ENCODE measurements at regions not wholly inside any gene's neighbourhood (a gene's known extent, or its start where the extent isn't known, plus 50 kb on each side); places are given as distances from the start of the nearest gene placed in this dataset.

- no peak overlapping the region for H3K4me3 ChIP-seq (replicated peaks; ENCODE audit: insufficient read depth, low read length)
- TF ChIP-seq GABPA (IDR thresholded peaks at IDR 0.05; ENCODE audit: low read depth): no peak
- TF ChIP-seq, protein P1, sequence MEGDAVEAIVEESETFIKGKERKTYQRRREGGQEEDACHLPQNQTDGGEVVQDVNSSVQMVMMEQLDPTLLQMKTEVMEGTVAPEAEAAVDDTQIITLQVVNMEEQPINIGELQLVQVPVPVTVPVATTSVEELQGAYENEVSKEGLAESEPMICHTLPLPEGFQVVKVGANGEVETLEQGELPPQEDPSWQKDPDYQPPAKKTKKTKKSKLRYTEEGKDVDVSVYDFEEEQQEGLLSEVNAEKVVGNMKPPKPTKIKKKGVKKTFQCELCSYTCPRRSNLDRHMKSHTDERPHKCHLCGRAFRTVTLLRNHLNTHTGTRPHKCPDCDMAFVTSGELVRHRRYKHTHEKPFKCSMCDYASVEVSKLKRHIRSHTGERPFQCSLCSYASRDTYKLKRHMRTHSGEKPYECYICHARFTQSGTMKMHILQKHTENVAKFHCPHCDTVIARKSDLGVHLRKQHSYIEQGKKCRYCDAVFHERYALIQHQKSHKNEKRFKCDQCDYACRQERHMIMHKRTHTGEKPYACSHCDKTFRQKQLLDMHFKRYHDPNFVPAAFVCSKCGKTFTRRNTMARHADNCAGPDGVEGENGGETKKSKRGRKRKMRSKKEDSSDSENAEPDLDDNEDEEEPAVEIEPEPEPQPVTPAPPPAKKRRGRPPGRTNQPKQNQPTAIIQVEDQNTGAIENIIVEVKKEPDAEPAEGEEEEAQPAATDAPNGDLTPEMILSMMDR (IDR thresholded peaks at IDR 0.05; ENCODE audit: insufficient read depth, low read length): no peak
- no peak for TF ChIP-seq POLR2AphosphoS5 (IDR thresholded peaks at IDR 0.05; ENCODE audit: low read depth)
- TF ChIP-seq SPI1 (IDR thresholded peaks at IDR 0.05; ENCODE audit: borderline replicate concordance, low read depth): no peak
- TF ChIP-seq REST (IDR thresholded peaks at IDR 0.05; ENCODE audit: insufficient replicate concordance, low read depth): no peak
- DNase-seq (ENCODE audit: low read depth in 1 of 2, low spot score in 1 of 2): no peak
- H3K27ac ChIP-seq (replicated peaks): no peak overlapping the region
- H3K27me3 ChIP-seq (ENCODE audit: insufficient read depth, poor library complexity, severe bottlenecking): no peaks in the 10 kb centered on the region
Measured at GRCh38 chr18:22627506-22627905, 209.8 kb upstream of the CTAGE1 start.

GRCh38 chr18:22628795-22629510 is 211.2 kb upstream of the CTAGE1 start:
- TF ChIP-seq REST (IDR thresholded peaks at IDR 0.05; ENCODE audit: insufficient replicate concordance, low read depth): no peak
- TF ChIP-seq GABPA (IDR thresholded peaks at IDR 0.05; ENCODE audit: low read depth): no peak
- no peak for TF ChIP-seq POLR2AphosphoS5 (IDR thresholded peaks at IDR 0.05; ENCODE audit: low read depth)
- Histone ChIP-seq H3K4me3 (replicated peaks; ENCODE audit: insufficient read depth, low read length) (no peak overlapping the region), H3K27me3 (ENCODE audit: insufficient read depth, poor library complexity, severe bottlenecking) (no peaks in the 10 kb centered on the region), H3K27ac (replicated peaks) (no peak overlapping the region)
- no peak for DNase-seq (ENCODE audit: low read depth in 1 of 2, low spot score in 1 of 2)

DNA sequence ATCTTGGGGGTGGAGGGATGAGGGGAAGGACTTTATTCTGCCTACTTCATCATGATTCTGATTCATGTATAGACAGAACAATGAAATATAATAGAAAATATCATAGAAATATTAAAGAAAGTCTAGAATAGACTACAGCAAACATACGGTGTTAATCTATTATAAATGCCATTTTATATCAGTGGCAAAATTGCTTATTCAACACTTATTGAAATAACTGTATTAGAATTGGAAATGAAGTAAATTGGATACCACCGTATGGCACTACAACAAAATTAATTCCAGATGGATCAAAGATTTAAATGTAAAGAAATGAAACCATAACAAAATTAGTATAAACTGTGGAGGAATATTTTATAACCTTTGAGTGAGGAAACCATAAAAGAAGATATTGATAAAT is 213.3 kb upstream of the CTAGE1 start:
- no peak for TF ChIP-seq GABPA (IDR thresholded peaks at IDR 0.05; ENCODE audit: low read depth)
- no peak for TF ChIP-seq REST (IDR thresholded peaks at IDR 0.05; ENCODE audit: insufficient replicate concordance, low read depth)
- TF ChIP-seq SPI1 (IDR thresholded peaks at IDR 0.05; ENCODE audit: borderline replicate concordance, low read depth): no peak
- TF ChIP-seq, protein P1 (IDR thresholded peaks at IDR 0.05; ENCODE audit: insufficient read depth, low read length): no peak
- TF ChIP-seq POLR2AphosphoS5 (IDR thresholded peaks at IDR 0.05; ENCODE audit: low read depth): no peak
- H3K4me3 ChIP-seq (replicated peaks; ENCODE audit: insufficient read depth, low read length): no peak overlapping the region
- H3K27me3 ChIP-seq (ENCODE audit: insufficient read depth, poor library complexity, severe bottlenecking): no peaks in the 10 kb centered on the region
- DNase-seq (ENCODE audit: low read depth in 1 of 2, low spot score in 1 of 2): no peak
- H3K27ac ChIP-seq (replicated peaks): no peak overlapping the region

Measured in HL-60 (cell line).